Loucy (cell line): ENCODE measurements at regions not wholly inside any gene's neighbourhood (a gene's known extent, or its start where the extent isn't known, plus 50 kb on each side); places are given as distances from the start of the nearest gene placed in this dataset.

Experiments used
- H2AFZ ChIP-seq: fragments of 200-600 bp; sonication (generic); 2 replicates; pipeline ENCODE4 v1.6.0; 2016; ENCODE audit warnings: antibody characterized with exemption, mild to moderate bottlenecking, low read length, moderate library complexity
- H3F3A ChIP-seq: fragments of 200-600 bp; 2 replicates; pipeline ENCODE4 v1.6.0; 2016; ENCODE audit warnings: antibody characterized with exemption, low read depth, mild to moderate bottlenecking
- H3K27me3 ChIP-seq: fragments of 200-600 bp; sonication (generic); 2 replicates; pipeline ENCODE4 v1.6.1; 2014; ENCODE audit warnings: low read length, mild to moderate bottlenecking; ENCODE audit not compliant: insufficient read depth, poor library complexity, severe bottlenecking
- H3K36me3 ChIP-seq: fragments of 200-600 bp; sonication (generic); 2 replicates; pipeline ENCODE4 v1.6.1; 2016; ENCODE audit warnings: low read length; ENCODE audit not compliant: insufficient read depth
- H3K4me1 ChIP-seq: fragments of 200-600 bp; sonication (generic); 2 replicates; pipeline ENCODE4 v1.5.1; 2014; ENCODE audit warnings: low read length, mild to moderate bottlenecking; ENCODE audit not compliant: insufficient read depth, poor library complexity, severe bottlenecking
- H3K4me2 ChIP-seq: fragments of 200-600 bp; sonication (generic); 2 replicates; pipeline ENCODE4 v1.6.0; 2014; ENCODE audit warnings: antibody characterized with exemption, low read length, low read depth, mild to moderate bottlenecking; ENCODE audit not compliant: poor library complexity, severe bottlenecking
- H3K4me3 ChIP-seq: fragments of 200-600 bp; sonication (generic); 2 replicates; pipeline ENCODE4 v1.5.1; 2014; ENCODE audit warnings: low read length, mild to moderate bottlenecking, mixed read lengths; ENCODE audit not compliant: poor library complexity, severe bottlenecking
- H3K79me2 ChIP-seq: fragments of 200-600 bp; sonication (generic); 2 replicates; pipeline ENCODE4 v1.6.1; 2014; ENCODE audit warnings: low read length; ENCODE audit not compliant: insufficient read depth
- H3K9ac ChIP-seq: fragments of 200-600 bp; sonication (generic); 2 replicates; pipeline ENCODE4 v1.6.0; 2014; ENCODE audit warnings: mild to moderate bottlenecking, low read depth, low read length, moderate library complexity; ENCODE audit not compliant: poor library complexity, severe bottlenecking
- H3K9me2 ChIP-seq: fragments of 200-600 bp; sonication (generic); replicated peaks from 2 replicates; pipeline ENCODE4 v1.6.1; 2016; ENCODE audit warnings: low read depth, low read length, mixed read lengths
- H3K9me3 ChIP-seq: fragments of 200-600 bp; sonication (generic); 2 replicates; pipeline ENCODE4 v1.6.1; 2014; ENCODE audit warnings: mild to moderate bottlenecking, antibody characterized with exemption, low read length, low read depth; ENCODE audit not compliant: insufficient read depth
- H4K20me1 ChIP-seq: fragments of 200-600 bp; sonication (generic); 2 replicates; pipeline ENCODE4 v1.6.0; 2014; ENCODE audit warnings: antibody characterized with exemption, low read length, mild to moderate bottlenecking; ENCODE audit not compliant: insufficient read depth, poor library complexity, severe bottlenecking
- EZH2phosphoT487 ChIP-seq: fragments of 200-600 bp; IDR thresholded peaks from 2 replicates; pipeline ENCODE4 v1.6.1; 2018; ENCODE audit warnings: antibody characterized with exemption, mild to moderate bottlenecking, moderate library complexity, borderline replicate concordance
- TF ChIP-seq, protein P1 (sequence below): fragments of 200-600 bp; sonication (generic); conservative IDR thresholded peaks from 2 replicates; pipeline ENCODE4 v1.5.1; 2014; ENCODE audit warnings: mild to moderate bottlenecking, antibody characterized with exemption, low read length

DNA sequence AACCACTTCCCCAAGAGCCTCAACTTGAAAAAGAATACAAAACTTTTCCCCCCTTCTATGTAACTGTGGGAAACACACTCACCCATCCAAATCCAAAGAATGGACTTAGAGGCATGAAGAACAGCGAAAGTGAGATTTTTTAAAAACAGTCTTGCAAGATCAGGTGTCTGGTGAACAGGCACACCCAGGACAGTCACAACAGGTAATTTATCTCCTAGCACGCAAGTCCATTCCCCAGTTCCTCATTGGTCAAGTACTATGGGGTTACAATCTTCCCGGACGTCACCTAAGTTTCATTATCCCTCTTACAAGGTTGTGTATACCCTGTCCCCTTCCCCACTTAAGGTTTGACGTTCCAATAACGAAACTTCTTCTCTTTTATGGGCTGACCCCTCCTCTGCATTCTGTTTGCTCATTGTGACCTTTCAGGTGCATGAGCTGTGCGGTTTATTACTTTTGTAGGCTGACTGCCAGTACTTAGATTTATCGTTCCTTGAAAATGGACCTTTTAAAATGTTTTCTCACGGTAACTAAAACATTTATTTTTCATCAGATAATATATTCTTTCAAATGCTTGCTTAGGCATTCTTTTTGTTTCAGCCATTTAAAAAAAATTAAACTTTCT is 1401.9 kb downstream of the FAM181B start:
- Histone ChIP-seq H3K4me3 (no peak overlapping the region), H3K4me1 (no peaks in the 10 kb centered on the region), H2AFZ (no peak overlapping the region), H4K20me1 (no peaks in the 10 kb centered on the region), H3K27me3 (no peaks in the 10 kb centered on the region), H3K9ac (no peak overlapping the region), H3K36me3 (no peaks in the 10 kb centered on the region), H3F3A (no peaks in the 10 kb centered on the region), H3K79me2 (no peaks in the 10 kb centered on the region), H3K9me3 (no peaks in the 10 kb centered on the region), H3K4me2 (no peak overlapping the region), H3K9me2 (no peaks in the 10 kb centered on the region)
- no peak for TF ChIP-seq EZH2phosphoT487
- TF ChIP-seq, protein P1, sequence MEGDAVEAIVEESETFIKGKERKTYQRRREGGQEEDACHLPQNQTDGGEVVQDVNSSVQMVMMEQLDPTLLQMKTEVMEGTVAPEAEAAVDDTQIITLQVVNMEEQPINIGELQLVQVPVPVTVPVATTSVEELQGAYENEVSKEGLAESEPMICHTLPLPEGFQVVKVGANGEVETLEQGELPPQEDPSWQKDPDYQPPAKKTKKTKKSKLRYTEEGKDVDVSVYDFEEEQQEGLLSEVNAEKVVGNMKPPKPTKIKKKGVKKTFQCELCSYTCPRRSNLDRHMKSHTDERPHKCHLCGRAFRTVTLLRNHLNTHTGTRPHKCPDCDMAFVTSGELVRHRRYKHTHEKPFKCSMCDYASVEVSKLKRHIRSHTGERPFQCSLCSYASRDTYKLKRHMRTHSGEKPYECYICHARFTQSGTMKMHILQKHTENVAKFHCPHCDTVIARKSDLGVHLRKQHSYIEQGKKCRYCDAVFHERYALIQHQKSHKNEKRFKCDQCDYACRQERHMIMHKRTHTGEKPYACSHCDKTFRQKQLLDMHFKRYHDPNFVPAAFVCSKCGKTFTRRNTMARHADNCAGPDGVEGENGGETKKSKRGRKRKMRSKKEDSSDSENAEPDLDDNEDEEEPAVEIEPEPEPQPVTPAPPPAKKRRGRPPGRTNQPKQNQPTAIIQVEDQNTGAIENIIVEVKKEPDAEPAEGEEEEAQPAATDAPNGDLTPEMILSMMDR, result no peak

GRCh38 chr11:81331088-81331487 is 1402.6 kb downstream of the FAM181B start:
- Histone ChIP-seq H3K79me2 (no peaks in the 10 kb centered on the region), H3K9ac (no peak overlapping the region), H3K27me3 (no peaks in the 10 kb centered on the region), H3K4me1 (no peaks in the 10 kb centered on the region), H3F3A (no peaks in the 10 kb centered on the region), H4K20me1 (no peaks in the 10 kb centered on the region), H3K4me3 (no peak overlapping the region), H2AFZ (no peak overlapping the region), H3K9me3 (no peaks in the 10 kb centered on the region), H3K4me2 (no peak overlapping the region), H3K9me2 (no peaks in the 10 kb centered on the region), H3K36me3 (no peaks in the 10 kb centered on the region)
- TF ChIP-seq, protein P1, result no peak
- TF ChIP-seq EZH2phosphoT487, result no peak

- Histone ChIP-seq H2AFZ (no peak overlapping the region), H3K9ac (no peak overlapping the region), H3K9me2 (no peaks in the 10 kb centered on the region), H3K4me1 (no peaks in the 10 kb centered on the region), H3K9me3 (no peaks in the 10 kb centered on the region), H3K4me3 (no peak overlapping the region), H3K79me2 (no peaks in the 10 kb centered on the region), H3K27me3 (no peaks in the 10 kb centered on the region), H3K36me3 (no peaks in the 10 kb centered on the region), H3F3A (no peaks in the 10 kb centered on the region), H4K20me1 (no peaks in the 10 kb centered on the region), H3K4me2 (no peak overlapping the region)
- TF ChIP-seq, protein P1, result no peak
- TF ChIP-seq EZH2phosphoT487, result no peak
These were observed 1430.5 kb downstream of the FAM181B start for GRCh38 chr11:81303038-81303664.
